SK-N-SH (cell line): ENCODE measurements at regions not wholly inside any gene's neighbourhood (a gene's known extent, or its start where the extent isn't known, plus 50 kb on each side); places are given as distances from the start of the nearest gene placed in this dataset.

ENCODE experiments used
- CTCF ChIA-PET: fragments of 300-600, 350-600 bp; formaldehyde crosslinking; extraction: SDS; loops from one replicate; lab custom pipeline; 2021; lab: Yijun Ruan, JAX
- POLR2A ChIA-PET: fragments of 350-600 bp; sonication (Branson Sonifier 250); formaldehyde crosslinking; extraction: SDS; loops from one replicate; lab custom pipeline; 2020; ENCODE audit warnings: antibody characterized with exemption, inconsistent platforms; lab: Yijun Ruan, JAX
- DNase-seq: peaks from one replicate; pipeline ENCODE4 v3.0.0; 2012
- H2AFZ ChIP-seq: fragments of 200-600 bp; sonication (generic); 2 replicates; pipeline ENCODE4 v1.8.1; 2016; ENCODE audit warnings: antibody characterized with exemption, mild to moderate bottlenecking, low read depth
- H3F3A ChIP-seq: fragments of 200-600 bp; sonication (generic); replicated peaks from 2 replicates; pipeline ENCODE3; 2016; ENCODE audit warnings: antibody characterized with exemption, mild to moderate bottlenecking; ENCODE audit not compliant: insufficient read depth
- H3K27ac ChIP-seq, 2 experiments: fragments of 200-500 bp in 1 of 2; fragments of 200-600 bp in 1 of 2; sonication (Bioruptor generic) in 1 of 2; sonication (generic), shearing (Covaris generic) in 1 of 2; 2 replicates each; pipeline versions ENCODE4 v1.5.1 to v1.6.1; 2014 to 2016; ENCODE audit warnings: low read depth in 2 of 2, inconsistent platforms in 1 of 2, low read length in 1 of 2, mild to moderate bottlenecking in 1 of 2, mixed read lengths in 1 of 2
- H3K27me3 ChIP-seq: fragments of 200-600 bp; sonication (generic), shearing (Covaris generic); 2 replicates; pipeline ENCODE4 v1.6.1; 2016; ENCODE audit warnings: mixed run types; ENCODE audit not compliant: insufficient read depth
- H3K36me3 ChIP-seq, 2 experiments: fragments of 200-500 bp in 1 of 2; fragments of 200-600 bp in 1 of 2; sonication (Bioruptor generic) in 1 of 2; sonication (generic) in 1 of 2; replicated peaks in 1 of 2; 2 replicates each; pipeline versions ENCODE3 to v1.5.1; 2014 to 2016; ENCODE audit warnings: low read length in 1 of 2, mild to moderate bottlenecking in 1 of 2; ENCODE audit not compliant: insufficient read depth in 2 of 2, control insufficient read depth in 1 of 2
- H3K4me1 ChIP-seq, 2 experiments: fragments of 200-500 bp in 1 of 2; fragments of 200-600 bp in 1 of 2; sonication (Bioruptor generic) in 1 of 2; sonication (generic), shearing (Covaris generic) in 1 of 2; 2 replicates each; pipeline versions ENCODE4 v1.5.1 to v1.6.1; 2014 to 2016; ENCODE audit warnings: low read depth in 1 of 2, low read length in 1 of 2, mixed run types in 1 of 2; ENCODE audit not compliant: insufficient read depth in 2 of 2, control insufficient read depth in 1 of 2
- H3K4me2 ChIP-seq: fragments of 200-600 bp; sonication (generic), shearing (Covaris generic); 2 replicates; pipeline ENCODE4 v1.6.1; 2017; ENCODE audit warnings: mixed run types
- H3K4me3 ChIP-seq, 2 experiments: fragments of 200-500 bp in 1 of 2; fragments of 200-600 bp in 1 of 2; sonication (Bioruptor generic) in 1 of 2; sonication (generic), shearing (Covaris generic) in 1 of 2; 2 replicates each; pipeline versions ENCODE4 v1.5.1 to v1.8.1; 2014 to 2016; ENCODE audit warnings: low read depth in 2 of 2, inconsistent platforms in 1 of 2, low read length in 1 of 2, mild to moderate bottlenecking in 1 of 2, mixed read lengths in 1 of 2, moderate library complexity in 1 of 2
- H3K79me2 ChIP-seq: fragments of 200-600 bp; sonication (generic); 2 replicates; pipeline ENCODE4 v1.8.1; 2017; ENCODE audit warnings: mild to moderate bottlenecking; ENCODE audit not compliant: insufficient read depth
- H3K9ac ChIP-seq: fragments of 200-600 bp; sonication (generic); 2 replicates; pipeline ENCODE4 v1.6.1; 2017; ENCODE audit warnings: mixed run types
- H3K9me2 ChIP-seq: fragments of 200-600 bp; sonication (generic); 2 replicates; pipeline ENCODE4 v1.6.1; 2017; ENCODE audit warnings: mixed run types
- H3K9me3 ChIP-seq: fragments of 200-600 bp; sonication (generic); 2 replicates; pipeline ENCODE4 v1.6.1; 2017; ENCODE audit warnings: mixed run types, mild to moderate bottlenecking, moderate library complexity
- H4K20me1 ChIP-seq: fragments of 200-600 bp; sonication (generic); 2 replicates; pipeline ENCODE4 v1.6.1; 2017; ENCODE audit warnings: mild to moderate bottlenecking, mixed run types; ENCODE audit not compliant: insufficient read depth
- CHD2 ChIP-seq: fragments of 150-350 bp; IDR thresholded peaks from 2 replicates; pipeline ENCODE4 v1.6.1; 2018; ENCODE audit warnings: low read length; ENCODE audit not compliant: partially characterized antibody
- EP300 ChIP-seq, 2 experiments: IDR thresholded peaks; 2 replicates each; pipeline versions ENCODE4 v1.4.0 to v1.6.1; 2012; ENCODE audit warnings: borderline replicate concordance in 1 of 2, low read depth in 1 of 2, low read length in 1 of 2
- EZH2phosphoT487 ChIP-seq: fragments of 200-600 bp; sonication (generic); IDR thresholded peaks from 2 replicates; pipeline ENCODE4 v1.6.1; 2017; ENCODE audit warnings: low read depth, mixed run types, mild to moderate bottlenecking, antibody characterized with exemption, moderate library complexity, borderline replicate concordance
- FOSL2 ChIP-seq: IDR thresholded peaks from 2 replicates; pipeline ENCODE4 v1.4.0; 2012; ENCODE audit warnings: low read depth, mild to moderate bottlenecking, moderate library complexity, borderline replicate concordance
- GABPA ChIP-seq: IDR thresholded peaks from 2 replicates; pipeline ENCODE4 v1.4.0; 2012; ENCODE audit warnings: low read depth, mild to moderate bottlenecking
- MXI1 ChIP-seq: IDR thresholded peaks from 2 replicates; pipeline ENCODE4 v1.6.1; 2012; ENCODE audit warnings: mild to moderate bottlenecking, low read depth, low read length, improper control_type of control experiment
- SIN3A ChIP-seq: IDR thresholded peaks from 2 replicates; pipeline ENCODE4 v1.6.1; 2012; ENCODE audit warnings: low read depth, mild to moderate bottlenecking, low read length, moderate library complexity, borderline replicate concordance
- TCF12 ChIP-seq: IDR thresholded peaks from 2 replicates; pipeline ENCODE4 v1.4.0; 2012
- WGBS: methylation state at CpG from one replicate; pipeline ENCODE4 v1.1.6; 2017; ENCODE audit warnings: low lambda C conversion rate; 5-methylcytosine and 5-hydroxymethylcytosine counted together
- TF ChIP-seq, protein P1 (sequence below): IDR thresholded peaks from 2 replicates; pipeline ENCODE4 v1.6.1; 2012; ENCODE audit warnings: mild to moderate bottlenecking, low read depth, low read length, moderate library complexity
- TF ChIP-seq, protein P2 (sequence below): fragments of 150-350 bp; IDR thresholded peaks from 2 replicates; pipeline ENCODE4 v1.6.1; 2017; ENCODE audit warnings: antibody characterized with exemption, low read length, low read depth, borderline replicate concordance
- TF ChIP-seq, protein P3 (sequence below): IDR thresholded peaks from 2 replicates; pipeline ENCODE4; 2012

DNA sequence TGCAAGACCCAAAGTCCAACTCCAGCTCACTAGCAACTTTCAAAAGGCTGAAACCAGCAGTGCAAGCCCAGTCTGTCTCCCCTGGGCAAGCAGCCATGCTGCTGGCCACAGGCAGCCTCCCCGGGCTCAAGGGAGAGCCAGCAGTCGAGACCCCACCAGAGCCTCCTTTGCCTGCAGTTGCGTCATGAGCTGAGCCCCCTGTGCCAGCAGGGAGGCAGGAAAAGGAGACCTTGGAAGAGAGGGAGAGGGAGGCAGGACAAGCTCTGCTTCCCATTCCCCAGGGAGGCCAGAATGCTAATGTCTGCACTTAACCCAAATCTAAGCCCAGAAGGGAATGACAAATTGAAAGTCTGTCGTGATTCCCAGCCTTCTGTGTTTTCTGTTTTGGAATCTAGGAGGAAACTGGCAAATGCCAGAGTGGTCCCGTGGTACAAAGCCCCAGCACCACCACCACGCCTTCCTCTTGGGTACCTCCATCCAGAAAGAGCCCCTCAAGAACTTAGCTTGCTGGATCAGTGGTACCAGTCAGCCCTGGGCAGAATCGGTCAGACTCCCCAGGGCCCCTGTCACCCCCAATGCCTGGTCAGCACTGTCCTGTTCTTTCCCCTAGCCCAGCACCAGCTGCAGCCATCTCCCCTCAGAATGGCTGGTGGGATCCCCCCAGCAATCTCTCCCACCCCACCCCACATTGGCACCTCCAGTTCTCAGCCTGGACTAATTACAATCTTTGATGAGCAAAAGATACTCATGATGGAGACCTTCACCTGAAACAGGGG lies 99.3 kb upstream of the TNRC6C start:
- no peak overlapping the region for H2AFZ ChIP-seq
- TF ChIP-seq MXI1 (no peak), FOSL2 (no peak), EP300 (IDR thresholded peaks at IDR 0.05; ENCODE audit: borderline replicate concordance in 1 of 2, low read depth in 1 of 2, low read length in 1 of 2) (no peak), CHD2 (no peak), TCF12 (no peak), GABPA (no peak), SIN3A (no peak), EZH2phosphoT487 (no peak)
- TF ChIP-seq, protein P1, sequence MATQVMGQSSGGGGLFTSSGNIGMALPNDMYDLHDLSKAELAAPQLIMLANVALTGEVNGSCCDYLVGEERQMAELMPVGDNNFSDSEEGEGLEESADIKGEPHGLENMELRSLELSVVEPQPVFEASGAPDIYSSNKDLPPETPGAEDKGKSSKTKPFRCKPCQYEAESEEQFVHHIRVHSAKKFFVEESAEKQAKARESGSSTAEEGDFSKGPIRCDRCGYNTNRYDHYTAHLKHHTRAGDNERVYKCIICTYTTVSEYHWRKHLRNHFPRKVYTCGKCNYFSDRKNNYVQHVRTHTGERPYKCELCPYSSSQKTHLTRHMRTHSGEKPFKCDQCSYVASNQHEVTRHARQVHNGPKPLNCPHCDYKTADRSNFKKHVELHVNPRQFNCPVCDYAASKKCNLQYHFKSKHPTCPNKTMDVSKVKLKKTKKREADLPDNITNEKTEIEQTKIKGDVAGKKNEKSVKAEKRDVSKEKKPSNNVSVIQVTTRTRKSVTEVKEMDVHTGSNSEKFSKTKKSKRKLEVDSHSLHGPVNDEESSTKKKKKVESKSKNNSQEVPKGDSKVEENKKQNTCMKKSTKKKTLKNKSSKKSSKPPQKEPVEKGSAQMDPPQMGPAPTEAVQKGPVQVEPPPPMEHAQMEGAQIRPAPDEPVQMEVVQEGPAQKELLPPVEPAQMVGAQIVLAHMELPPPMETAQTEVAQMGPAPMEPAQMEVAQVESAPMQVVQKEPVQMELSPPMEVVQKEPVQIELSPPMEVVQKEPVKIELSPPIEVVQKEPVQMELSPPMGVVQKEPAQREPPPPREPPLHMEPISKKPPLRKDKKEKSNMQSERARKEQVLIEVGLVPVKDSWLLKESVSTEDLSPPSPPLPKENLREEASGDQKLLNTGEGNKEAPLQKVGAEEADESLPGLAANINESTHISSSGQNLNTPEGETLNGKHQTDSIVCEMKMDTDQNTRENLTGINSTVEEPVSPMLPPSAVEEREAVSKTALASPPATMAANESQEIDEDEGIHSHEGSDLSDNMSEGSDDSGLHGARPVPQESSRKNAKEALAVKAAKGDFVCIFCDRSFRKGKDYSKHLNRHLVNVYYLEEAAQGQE = no peak
- TF ChIP-seq, protein P2, sequence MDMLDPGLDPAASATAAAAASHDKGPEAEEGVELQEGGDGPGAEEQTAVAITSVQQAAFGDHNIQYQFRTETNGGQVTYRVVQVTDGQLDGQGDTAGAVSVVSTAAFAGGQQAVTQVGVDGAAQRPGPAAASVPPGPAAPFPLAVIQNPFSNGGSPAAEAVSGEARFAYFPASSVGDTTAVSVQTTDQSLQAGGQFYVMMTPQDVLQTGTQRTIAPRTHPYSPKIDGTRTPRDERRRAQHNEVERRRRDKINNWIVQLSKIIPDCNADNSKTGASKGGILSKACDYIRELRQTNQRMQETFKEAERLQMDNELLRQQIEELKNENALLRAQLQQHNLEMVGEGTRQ = no peak
- TF ChIP-seq, protein P3, sequence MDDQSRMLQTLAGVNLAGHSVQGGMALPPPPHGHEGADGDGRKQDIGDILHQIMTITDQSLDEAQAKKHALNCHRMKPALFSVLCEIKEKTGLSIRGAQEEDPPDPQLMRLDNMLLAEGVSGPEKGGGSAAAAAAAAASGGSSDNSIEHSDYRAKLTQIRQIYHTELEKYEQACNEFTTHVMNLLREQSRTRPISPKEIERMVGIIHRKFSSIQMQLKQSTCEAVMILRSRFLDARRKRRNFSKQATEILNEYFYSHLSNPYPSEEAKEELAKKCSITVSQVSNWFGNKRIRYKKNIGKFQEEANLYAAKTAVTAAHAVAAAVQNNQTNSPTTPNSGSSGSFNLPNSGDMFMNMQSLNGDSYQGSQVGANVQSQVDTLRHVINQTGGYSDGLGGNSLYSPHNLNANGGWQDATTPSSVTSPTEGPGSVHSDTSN = no peak
- TF ChIP-seq, all 33 proteins: peak for 0

More for the DNA sequence above, 99.3 kb upstream of the TNRC6C start:
- H3K9me3 ChIP-seq = no peaks in the 10 kb centered on the region
- no peak overlapping the region for H3K27ac ChIP-seq
- H3K9ac ChIP-seq = no peak overlapping the region
- H3K79me2 ChIP-seq = no peaks in the 10 kb centered on the region
- H3F3A ChIP-seq = no peaks in the 10 kb centered on the region
- H3K4me2 ChIP-seq = no peak overlapping the region
- DNase-seq = no peak
- 29% methylated on average over 7 of the region's 7 CpGs for WGBS
- H3K36me3 ChIP-seq = no peaks in the 10 kb centered on the region
- H3K9me2 ChIP-seq = no peaks in the 10 kb centered on the region
- ChIA-PET CTCF (interaction anchor here (0.7 to 1.0 kb wide), 4 partner anchors 10 to 317 kb away, joined by 3 to 4 read pairs (median 4); no protein-coding TSS in a partner anchor), POLR2A (no interaction called here)
- peaks cover 0 to 9% of the 10 kb centered on the region in 2 experiments; a peak in 1 of 4 replicates for H3K4me1 ChIP-seq
- no peaks in the 10 kb centered on the region for H4K20me1 ChIP-seq
- peaks cover 7% of the 10 kb centered on the region; the same call in 1 of the 2 replicates for H3K27me3 ChIP-seq
- no peak overlapping the region for H3K4me3 ChIP-seq
